Calu3 (cell line): ENCODE measurements at regions not wholly inside any gene's neighbourhood (a gene's known extent, or its start where the extent isn't known, plus 50 kb on each side); places are given as distances from the start of the nearest gene placed in this dataset.
A peak's percentile ranks its signal among the peaks of the same experiment; 100 is the strongest.

Experiments
- BruUV-seq: library from RNA; stranded (reverse); fragments of 400-500 nt; replicated peaks from 2 replicates; lab custom pipeline; 2021; lab: Mats Ljungman, UMichigan
- CTCF ChIA-PET: fragments of 300-600 bp; sonication (Branson Sonifier 250); formaldehyde crosslinking; loops from one replicate; lab custom pipeline; 2022; ENCODE audit warnings: antibody characterized with exemption; lab: Charles Lee
- DNase-seq: peaks from one replicate; pipeline ENCODE4 v3.0.0; 2022
- H3K27ac Mint-ChIP-seq: one replicate; pipeline ENCODE4 v1.8.0; 2022; ENCODE audit warnings: mixed read lengths; ENCODE audit not compliant: unreplicated experiment
- H3K27me3 Mint-ChIP-seq: one replicate; pipeline ENCODE4 v1.8.0; 2022; ENCODE audit warnings: mixed read lengths; ENCODE audit not compliant: unreplicated experiment
- H3K36me3 Mint-ChIP-seq: one replicate; pipeline ENCODE4 v1.8.0; 2022; ENCODE audit warnings: mild to moderate bottlenecking, moderate library complexity, mixed read lengths; ENCODE audit not compliant: insufficient read depth, unreplicated experiment
- H3K4me1 Mint-ChIP-seq: one replicate; pipeline ENCODE4 v1.8.0; 2022; ENCODE audit warnings: mild to moderate bottlenecking, low read depth, mixed read lengths; ENCODE audit not compliant: unreplicated experiment
- H3K4me3 Mint-ChIP-seq: one replicate; pipeline ENCODE4 v1.8.0; 2022; ENCODE audit warnings: mild to moderate bottlenecking, low read depth, moderate library complexity, mixed read lengths; ENCODE audit not compliant: unreplicated experiment
- H3K9me3 Mint-ChIP-seq: one replicate; pipeline ENCODE4 v1.8.0; 2022; ENCODE audit warnings: low read depth, mixed read lengths; ENCODE audit not compliant: unreplicated experiment
- intact Hi-C: fragments of 100-400 bp; cut with micrococcal nuclease; formaldehyde crosslinking; loops from one replicate; pipeline ENCODE4 v1.10.0; 2022; ENCODE audit not compliant: unreplicated experiment
- TF ChIP-seq, protein P1 (sequence below): fragments of 200-600 bp; IDR thresholded peaks from one replicate; pipeline ENCODE4 v1.8.0; 2022; ENCODE audit warnings: antibody characterized with exemption; ENCODE audit not compliant: unreplicated experiment

DNA sequence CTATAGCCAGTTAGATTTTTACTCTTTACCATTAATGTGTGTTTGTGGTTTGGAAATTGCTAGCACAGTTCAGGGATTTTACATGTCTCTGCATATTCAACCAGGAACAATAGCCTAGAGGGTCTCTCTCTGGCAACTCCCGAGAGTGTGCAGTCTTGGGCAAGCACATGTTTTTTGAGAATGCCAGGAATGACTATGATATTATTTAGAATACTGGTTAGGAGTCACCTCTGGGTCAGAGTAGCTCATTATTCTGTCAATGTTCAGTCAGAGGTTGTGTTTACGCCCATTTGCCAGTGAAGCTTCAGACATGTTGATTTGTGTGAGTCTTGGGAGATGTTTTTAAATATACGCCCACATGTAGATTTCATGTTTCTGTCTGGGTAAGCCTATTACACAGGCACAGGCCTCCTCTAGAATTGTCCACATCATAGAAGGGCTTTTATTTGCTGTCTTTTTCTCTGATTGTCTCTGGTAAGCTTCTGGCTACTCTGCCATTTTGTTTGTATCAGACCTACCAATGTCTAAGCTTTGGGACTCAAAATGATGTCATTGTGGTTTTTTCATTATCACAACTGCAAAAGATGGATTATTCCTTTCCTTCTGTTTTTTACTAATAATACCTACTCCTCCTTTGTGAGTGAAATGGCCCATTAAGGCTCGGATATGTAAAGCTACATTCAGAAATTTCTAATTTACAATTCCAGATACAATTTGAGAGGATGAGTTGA is 203.1 kb upstream of the PPFIA2 start:
- H3K4me1 Mint-ChIP-seq: no peaks in the 10 kb centered on the region
- intact Hi-C loops: loop anchor here (5.0 to 10.0 kb wide), 2 partner anchors 90 to 317 kb away; no protein-coding TSS in a partner anchor
- no peak for DNase-seq
- TF ChIP-seq, protein P1, sequence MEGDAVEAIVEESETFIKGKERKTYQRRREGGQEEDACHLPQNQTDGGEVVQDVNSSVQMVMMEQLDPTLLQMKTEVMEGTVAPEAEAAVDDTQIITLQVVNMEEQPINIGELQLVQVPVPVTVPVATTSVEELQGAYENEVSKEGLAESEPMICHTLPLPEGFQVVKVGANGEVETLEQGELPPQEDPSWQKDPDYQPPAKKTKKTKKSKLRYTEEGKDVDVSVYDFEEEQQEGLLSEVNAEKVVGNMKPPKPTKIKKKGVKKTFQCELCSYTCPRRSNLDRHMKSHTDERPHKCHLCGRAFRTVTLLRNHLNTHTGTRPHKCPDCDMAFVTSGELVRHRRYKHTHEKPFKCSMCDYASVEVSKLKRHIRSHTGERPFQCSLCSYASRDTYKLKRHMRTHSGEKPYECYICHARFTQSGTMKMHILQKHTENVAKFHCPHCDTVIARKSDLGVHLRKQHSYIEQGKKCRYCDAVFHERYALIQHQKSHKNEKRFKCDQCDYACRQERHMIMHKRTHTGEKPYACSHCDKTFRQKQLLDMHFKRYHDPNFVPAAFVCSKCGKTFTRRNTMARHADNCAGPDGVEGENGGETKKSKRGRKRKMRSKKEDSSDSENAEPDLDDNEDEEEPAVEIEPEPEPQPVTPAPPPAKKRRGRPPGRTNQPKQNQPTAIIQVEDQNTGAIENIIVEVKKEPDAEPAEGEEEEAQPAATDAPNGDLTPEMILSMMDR: no peak
- H3K27me3 Mint-ChIP-seq: no peaks in the 10 kb centered on the region
- no peak overlapping the region for H3K4me3 Mint-ChIP-seq
- CTCF ChIA-PET: no interaction called here
- no peaks in the 10 kb centered on the region for H3K36me3 Mint-ChIP-seq
- no peaks in the 10 kb centered on the region for H3K9me3 Mint-ChIP-seq
- BruUV-seq: no TSS peak
- H3K27ac Mint-ChIP-seq: no peak overlapping the region

DNA sequence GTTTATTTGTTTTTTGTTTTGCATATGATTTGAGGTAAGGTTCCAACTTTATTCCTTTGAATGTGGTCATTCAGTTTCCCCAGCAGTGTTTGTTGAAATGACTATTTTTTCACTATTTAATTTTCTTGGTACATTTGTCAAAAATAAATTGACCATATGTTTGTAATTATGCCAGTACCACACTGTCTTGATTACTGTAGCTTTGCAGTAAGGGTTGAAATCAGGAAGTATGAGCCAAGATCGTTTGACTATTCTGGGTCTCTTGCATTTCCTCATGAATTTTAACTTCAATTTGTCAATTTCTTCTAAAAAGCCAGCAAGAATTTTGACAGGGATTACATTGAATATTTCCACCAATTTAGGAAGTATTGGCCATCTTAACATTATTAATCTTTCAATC is 199.3 kb upstream of the PPFIA2 start:
- Mint-ChIP-seq H3K36me3 (no peaks in the 10 kb centered on the region), H3K27ac (no peak overlapping the region), H3K9me3 (no peaks in the 10 kb centered on the region), H3K4me1 (peaks cover 26% of the 10 kb centered on the region), H3K27me3 (no peaks in the 10 kb centered on the region), H3K4me3 (no peak overlapping the region)
- TF ChIP-seq, protein P1: no peak
- no peak for DNase-seq
- intact Hi-C loops: no loop called here
- BruUV-seq: no TSS peak
- CTCF ChIA-PET: no interaction called here

DNA sequence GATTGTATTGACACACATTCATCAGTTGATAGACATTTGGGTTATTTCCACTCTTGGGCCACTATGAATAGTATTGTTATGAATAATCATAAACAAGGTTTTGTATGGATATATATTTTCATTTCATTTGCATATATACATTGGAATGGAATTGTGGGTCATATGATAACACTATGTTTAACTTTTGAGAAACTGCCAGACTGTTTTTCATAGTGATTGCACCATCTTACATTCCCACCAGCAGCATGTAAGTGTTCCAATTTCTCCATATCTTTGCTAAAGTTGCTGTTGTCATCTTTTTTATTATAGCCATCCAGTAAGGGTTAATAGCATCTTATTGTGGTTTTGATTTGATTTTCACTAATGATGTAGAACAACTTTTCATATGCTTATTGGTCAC is 198.5 kb upstream of the PPFIA2 start:
- intact Hi-C loops: no loop called here
- Mint-ChIP-seq H3K27ac (no peak overlapping the region), H3K4me3 (no peak overlapping the region), H3K9me3 (no peaks in the 10 kb centered on the region), H3K27me3 (no peaks in the 10 kb centered on the region), H3K4me1 (peaks cover 30% of the 10 kb centered on the region), H3K36me3 (no peaks in the 10 kb centered on the region)
- BruUV-seq: no TSS peak
- CTCF ChIA-PET: interaction anchor here (0.7 kb wide), 1 partner anchor 449 kb away, joined by 3 read pairs; no protein-coding TSS in a partner anchor
- TF ChIP-seq, protein P1: no peak
- DNase-seq: no peak

DNA sequence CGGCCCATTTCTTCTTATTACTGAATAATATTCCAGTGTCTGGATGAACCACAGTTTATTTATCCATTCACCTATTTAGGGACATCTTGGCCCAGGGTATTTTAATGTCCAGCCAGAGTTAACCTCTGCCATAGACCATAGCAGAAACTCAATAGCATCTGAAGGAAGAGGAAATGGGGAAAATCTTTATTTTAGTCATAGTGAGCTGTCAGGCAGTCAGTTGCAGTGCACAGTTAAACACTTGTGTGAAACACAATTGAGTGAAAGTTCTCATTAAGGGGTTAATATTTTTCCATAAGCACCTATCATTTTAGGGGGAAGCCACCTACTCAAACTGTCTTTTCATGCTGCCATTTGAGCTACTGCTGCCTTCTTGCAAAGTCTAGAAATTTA is 197.3 kb upstream of the PPFIA2 start:
- TF ChIP-seq, protein P1: no peak
- BruUV-seq: no TSS peak
- no peaks in the 10 kb centered on the region for H3K9me3 Mint-ChIP-seq
- peaks cover 30% of the 10 kb centered on the region for H3K4me1 Mint-ChIP-seq
- intact Hi-C loops: no loop called here
- H3K4me3 Mint-ChIP-seq: no peak overlapping the region
- no peaks in the 10 kb centered on the region for H3K27me3 Mint-ChIP-seq
- CTCF ChIA-PET: interaction anchor here (0.8 kb wide), 1 partner anchor 97 kb away, joined by 3 read pairs; no protein-coding TSS in a partner anchor
- H3K27ac Mint-ChIP-seq: peak overlapping the region; percentile 17
- no peaks in the 10 kb centered on the region for H3K36me3 Mint-ChIP-seq
- DNase-seq: no peak
